HUES6 (cell line): ENCODE measurements at regions not wholly inside any gene's neighbourhood (a gene's known extent, or its start where the extent isn't known, plus 50 kb on each side); places are given as distances from the start of the nearest gene placed in this dataset.

Experiments
- H3K27ac ChIP-seq: 2 replicates; pipeline ENCODE4 v1.7.0; 2013; ENCODE audit warnings: low read depth, mild to moderate bottlenecking, low read length, inconsistent platforms
- H3K27me3 ChIP-seq: 2 replicates; pipeline ENCODE4 v1.6.1; 2013; ENCODE audit warnings: low read length; ENCODE audit not compliant: control insufficient read depth, insufficient read depth
- H3K36me3 ChIP-seq: 2 replicates; pipeline ENCODE4 v1.6.1; 2013; ENCODE audit warnings: low read length; ENCODE audit not compliant: control insufficient read depth, insufficient read depth
- H3K4me1 ChIP-seq: 2 replicates; pipeline ENCODE4 v1.6.1; 2013; ENCODE audit warnings: low read length; ENCODE audit not compliant: control insufficient read depth, insufficient read depth
- H3K4me3 ChIP-seq: 2 replicates; pipeline ENCODE4 v1.5.1; 2013; ENCODE audit warnings: low read depth, low read length
- H3K9ac ChIP-seq: one replicate; pipeline ENCODE4 v1.6.1; 2013; ENCODE audit warnings: mild to moderate bottlenecking, low read length
- H3K9me3 ChIP-seq: 2 replicates; pipeline ENCODE4 v1.6.1; 2013; ENCODE audit warnings: low read depth, low read length; ENCODE audit not compliant: control insufficient read depth, insufficient read depth

DNA sequence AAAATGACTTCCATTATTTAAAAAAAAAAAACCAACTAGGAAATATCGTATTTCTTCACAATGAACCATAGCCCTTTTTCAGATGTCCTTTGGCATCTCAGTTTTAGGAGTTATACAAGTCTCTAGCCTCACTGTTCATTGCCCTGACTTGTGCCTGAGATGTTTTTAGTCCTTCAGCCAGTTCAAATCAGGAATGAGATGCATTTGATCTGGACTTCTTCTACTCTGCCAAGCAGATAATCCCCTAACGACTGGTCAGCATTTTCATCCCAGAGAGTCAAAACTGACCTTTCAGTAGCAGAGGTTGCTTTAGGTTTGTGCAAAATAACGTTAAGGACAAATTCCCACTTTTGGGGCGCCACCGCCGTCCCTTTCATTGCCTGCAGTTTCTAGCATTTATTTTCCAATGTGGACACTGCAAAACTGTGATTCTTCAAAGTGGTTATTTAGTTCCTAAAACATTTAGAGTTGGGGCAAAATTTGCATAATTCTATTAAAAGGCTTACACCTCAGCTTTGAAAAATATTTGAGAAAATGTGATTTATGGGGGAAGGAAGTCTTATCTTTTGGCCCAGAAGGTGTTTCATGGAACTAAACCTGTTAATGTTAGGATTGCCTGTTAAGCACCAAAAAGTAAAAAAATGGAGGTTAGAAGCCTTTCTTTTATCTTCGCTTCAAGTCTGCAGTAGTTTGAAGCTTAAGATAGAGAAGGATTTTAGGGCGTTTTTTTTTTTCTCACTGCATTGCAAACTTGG, 152.0 kb upstream of the SGK1 start:
- Histone ChIP-seq H3K27ac (no peak overlapping the region), H3K27me3 (no peaks in the 10 kb centered on the region), H3K9me3 (no peaks in the 10 kb centered on the region), H3K9ac (no peak overlapping the region), H3K4me3 (no peak overlapping the region), H3K36me3 (no peaks in the 10 kb centered on the region), H3K4me1 (no peaks in the 10 kb centered on the region)

DNA sequence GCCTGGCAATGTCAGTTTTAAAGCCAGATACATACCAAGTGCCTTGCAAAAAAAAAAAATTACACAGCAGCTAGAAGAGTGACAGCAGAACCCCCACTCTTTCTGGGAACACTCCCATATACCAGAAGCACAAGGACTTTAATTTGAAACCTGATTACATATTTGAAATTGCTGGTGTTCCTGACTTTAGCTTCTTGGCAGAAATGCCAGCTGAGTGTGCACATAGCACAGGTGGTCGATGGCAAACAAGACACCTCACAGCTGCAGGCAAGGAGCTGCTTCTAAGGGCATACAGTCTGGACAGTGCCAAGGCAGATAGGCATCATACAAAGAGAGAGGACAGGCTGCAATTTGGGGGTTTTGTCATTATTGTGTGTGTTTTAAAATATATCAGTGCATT, 150.7 kb upstream of the SGK1 start:
- no peak overlapping the region for H3K4me3 ChIP-seq
- no peaks in the 10 kb centered on the region for H3K36me3 ChIP-seq
- peaks cover 3% of the 10 kb centered on the region; the same call in 1 of the 2 replicates for H3K4me1 ChIP-seq
- no peak overlapping the region for H3K9ac ChIP-seq
- H3K27ac ChIP-seq: no peak overlapping the region
- no peaks in the 10 kb centered on the region for H3K9me3 ChIP-seq
- H3K27me3 ChIP-seq: no peaks in the 10 kb centered on the region

DNA sequence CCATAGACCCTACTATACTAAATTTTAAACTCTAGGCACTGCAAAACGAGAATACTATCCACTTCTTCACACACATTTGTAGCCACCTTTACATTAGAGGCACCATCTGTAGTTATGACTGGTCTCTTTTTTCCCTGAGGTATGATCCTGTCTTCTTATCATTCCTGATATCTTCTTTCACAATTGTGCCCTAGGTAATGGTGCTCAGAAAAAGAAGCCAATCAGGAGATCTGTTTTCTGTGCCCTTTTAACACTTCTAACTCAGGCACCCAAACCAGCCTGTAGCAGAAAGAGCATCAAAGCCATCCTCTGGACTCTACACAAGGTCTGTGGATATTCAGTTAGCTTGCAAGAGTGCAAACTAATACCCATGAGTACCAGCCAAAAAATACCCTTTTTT, 149.7 kb upstream of the SGK1 start:
- H3K4me1 ChIP-seq: peaks cover 3% of the 10 kb centered on the region; the same call in 1 of the 2 replicates
- H3K27ac ChIP-seq: no peak overlapping the region
- no peaks in the 10 kb centered on the region for H3K9me3 ChIP-seq
- H3K27me3 ChIP-seq: no peaks in the 10 kb centered on the region
- H3K36me3 ChIP-seq: no peaks in the 10 kb centered on the region
- no peak overlapping the region for H3K9ac ChIP-seq
- H3K4me3 ChIP-seq: no peak overlapping the region

DNA sequence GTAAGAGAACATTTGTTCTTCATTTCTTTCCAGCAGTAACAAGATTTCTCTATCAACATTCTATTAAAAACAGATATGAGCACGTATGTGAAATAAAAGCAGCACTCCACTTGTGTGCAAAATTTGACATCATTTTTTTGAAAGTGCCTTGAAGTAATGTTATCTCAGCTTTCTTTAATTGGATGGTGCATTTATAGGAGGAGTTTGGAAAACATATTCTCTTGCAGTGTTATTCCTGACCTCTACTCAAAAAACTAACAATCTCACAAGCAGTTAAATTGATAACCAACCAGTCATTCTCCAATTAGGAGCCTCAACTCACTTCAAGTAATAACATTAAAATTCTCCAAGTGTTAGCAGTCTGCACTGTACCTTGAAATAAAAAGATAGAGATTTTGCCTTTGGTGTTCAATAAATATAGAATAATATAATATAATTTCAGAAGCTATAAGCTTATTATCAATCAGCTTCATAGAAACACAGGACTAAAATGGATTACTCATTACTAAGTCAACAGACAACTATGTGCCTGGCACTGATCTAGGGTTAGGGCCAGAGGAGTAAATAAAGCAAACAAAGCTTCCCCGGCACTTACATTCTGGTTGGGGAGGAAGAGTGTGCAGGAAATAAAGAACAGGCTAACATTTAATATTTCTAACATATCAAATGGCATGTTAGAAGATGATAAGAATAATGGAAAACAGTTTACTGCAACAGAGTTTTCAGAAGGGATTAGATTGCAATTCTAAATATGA, 149.0 kb upstream of the SGK1 start:
- Histone ChIP-seq H3K4me3 (no peak overlapping the region), H3K36me3 (no peaks in the 10 kb centered on the region), H3K9ac (no peak overlapping the region), H3K9me3 (no peaks in the 10 kb centered on the region), H3K27ac (no peak overlapping the region), H3K4me1 (peaks cover 3% of the 10 kb centered on the region; the same call in 1 of the 2 replicates), H3K27me3 (no peaks in the 10 kb centered on the region)

DNA sequence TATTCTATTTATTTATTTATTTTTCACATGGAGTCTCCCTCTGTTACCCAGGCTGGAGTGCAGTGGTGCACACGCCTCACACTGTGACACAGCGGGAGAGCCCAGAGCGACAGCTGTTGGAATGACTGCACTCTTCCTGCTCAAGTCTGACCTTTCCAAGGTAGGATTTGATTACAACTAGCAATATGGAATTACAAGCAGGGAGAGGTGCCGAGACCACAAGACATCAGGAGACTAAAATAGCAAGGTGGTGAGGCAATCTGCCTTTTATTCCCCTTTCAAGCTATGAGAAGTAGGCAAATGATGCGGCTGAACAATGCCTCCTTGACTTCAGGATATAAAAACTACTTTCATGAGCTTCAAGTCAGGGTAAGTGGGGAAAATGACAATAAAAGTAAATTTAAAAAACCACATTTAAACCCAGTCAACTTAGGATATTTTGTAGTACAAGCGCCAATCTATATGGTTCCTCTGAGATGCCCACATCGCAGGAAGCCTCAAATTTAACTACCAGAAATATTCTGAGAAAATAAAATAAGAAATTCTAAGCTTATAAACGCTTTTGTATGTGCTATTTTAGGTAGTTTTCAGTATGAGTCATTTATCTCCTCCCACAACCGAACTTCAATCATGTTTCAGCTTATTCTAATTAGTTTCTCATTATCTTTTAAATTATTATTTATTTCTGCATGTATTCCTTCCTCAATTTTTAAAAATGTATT, 146.9 kb upstream of the SGK1 start:
- Histone ChIP-seq H3K27me3 (no peaks in the 10 kb centered on the region), H3K36me3 (no peaks in the 10 kb centered on the region), H3K9me3 (no peaks in the 10 kb centered on the region), H3K4me3 (no peak overlapping the region), H3K9ac (no peak overlapping the region), H3K4me1 (peaks cover 3% of the 10 kb centered on the region; the same call in 1 of the 2 replicates), H3K27ac (no peak overlapping the region)

DNA sequence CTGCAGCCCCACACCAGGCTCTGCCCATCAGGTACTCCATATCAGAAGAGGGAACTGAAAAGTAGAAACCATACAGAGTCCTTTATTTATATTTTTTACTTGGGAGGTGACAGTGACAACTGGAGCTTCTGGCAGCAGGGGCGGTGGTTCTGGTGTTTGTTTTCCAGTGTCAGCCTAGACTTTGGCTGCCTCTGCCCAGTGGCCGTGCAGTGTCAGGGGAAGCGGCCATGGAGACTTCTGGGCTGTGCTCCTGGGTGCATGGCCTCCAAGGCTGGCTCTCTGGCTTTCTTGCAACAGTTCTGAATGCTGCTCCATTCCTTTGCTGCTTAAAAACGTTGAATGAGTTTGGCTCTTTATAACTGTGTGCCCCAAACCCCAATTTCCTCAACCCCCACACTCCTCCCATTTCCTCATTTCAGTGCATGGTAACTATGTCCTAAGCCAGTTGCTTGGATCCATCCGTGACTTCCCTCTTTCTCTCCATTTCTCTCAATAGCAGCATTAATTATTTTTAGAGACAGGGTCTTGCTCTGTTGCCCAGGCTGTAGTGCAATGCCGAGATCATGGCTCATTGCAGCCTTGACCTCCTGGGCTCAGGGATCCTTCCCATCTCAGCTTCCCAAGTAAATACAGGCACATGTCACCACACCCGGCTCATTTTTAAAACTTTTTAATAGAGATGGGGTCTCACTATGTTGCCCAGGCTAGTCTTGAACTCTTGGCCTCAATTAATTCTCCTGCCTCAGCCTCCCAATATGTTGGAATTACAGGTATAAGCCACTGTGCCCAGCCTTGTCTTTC, 141.1 kb upstream of the SGK1 start:
- peaks cover 6% of the 10 kb centered on the region for H3K4me1 ChIP-seq
- no peak overlapping the region for H3K27ac ChIP-seq
- no peak overlapping the region for H3K4me3 ChIP-seq
- no peaks in the 10 kb centered on the region for H3K36me3 ChIP-seq
- no peak overlapping the region for H3K9ac ChIP-seq
- H3K9me3 ChIP-seq: no peaks in the 10 kb centered on the region
- no peaks in the 10 kb centered on the region for H3K27me3 ChIP-seq

DNA sequence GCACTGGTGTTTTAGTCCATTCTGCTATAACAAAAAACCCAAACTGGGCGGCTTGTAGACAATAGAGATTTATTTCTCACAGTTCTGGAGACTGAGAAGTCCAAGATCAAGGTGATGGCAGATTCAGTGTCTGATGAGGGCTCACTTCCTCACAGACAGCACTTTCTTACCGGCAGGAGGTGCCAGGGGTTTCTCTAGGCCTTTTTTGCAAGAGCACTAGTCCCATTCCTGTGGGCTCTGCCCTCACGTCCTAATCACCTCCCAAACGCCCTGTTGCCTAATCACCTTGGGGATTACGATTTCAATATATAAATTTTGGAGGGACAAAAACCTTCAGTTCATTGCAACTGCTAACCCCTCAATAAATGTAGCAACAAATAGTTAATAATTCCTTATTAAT, 140.0 kb upstream of the SGK1 start:
- Histone ChIP-seq H3K9ac (no peak overlapping the region), H3K4me3 (no peak overlapping the region), H3K9me3 (no peaks in the 10 kb centered on the region), H3K27ac (no peak overlapping the region), H3K27me3 (no peaks in the 10 kb centered on the region), H3K36me3 (no peaks in the 10 kb centered on the region), H3K4me1 (peaks cover 13% of the 10 kb centered on the region)

DNA sequence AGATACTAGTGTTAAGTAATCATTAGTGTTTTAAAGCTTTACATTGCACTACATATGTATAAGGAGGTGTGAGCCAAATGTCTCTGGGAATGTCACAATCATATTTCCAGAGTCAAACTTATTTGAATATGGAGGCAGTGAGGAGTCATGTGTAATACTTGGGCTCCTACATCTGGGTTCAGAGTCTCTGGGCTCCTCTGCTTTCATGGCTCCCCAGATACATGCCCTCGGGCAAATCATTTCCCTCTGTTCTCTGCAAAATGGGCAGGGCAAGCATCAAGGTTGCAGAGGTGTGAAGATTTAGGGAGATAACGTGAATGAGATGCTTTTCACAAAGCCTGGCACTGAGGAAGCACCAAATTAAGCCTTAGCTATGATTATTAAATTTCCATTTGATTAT, 138.3 kb upstream of the SGK1 start:
- H3K4me1 ChIP-seq: peaks cover 13% of the 10 kb centered on the region

DNA sequence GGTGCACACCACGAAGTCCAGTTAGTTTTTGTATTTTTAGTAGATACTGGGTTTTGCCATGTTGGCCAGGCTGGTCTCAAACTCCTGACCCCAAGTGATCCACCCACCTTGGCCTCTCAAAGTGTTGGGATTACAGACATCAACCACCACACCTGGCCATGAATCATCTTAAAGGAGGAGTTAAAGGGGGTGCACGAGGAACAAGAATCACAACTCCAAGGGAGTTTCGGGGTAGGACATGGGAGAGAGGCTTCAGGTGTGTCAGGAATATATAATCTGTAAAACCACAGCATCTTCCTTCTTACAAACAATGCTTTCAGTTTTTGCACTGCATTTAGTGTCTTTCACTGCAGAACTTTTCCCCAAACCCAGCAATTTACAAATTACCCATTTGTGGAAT, 137.4 kb upstream of the SGK1 start:
- Histone ChIP-seq H3K27me3 (no peaks in the 10 kb centered on the region), H3K4me3 (no peak overlapping the region), H3K27ac (no peak overlapping the region), H3K36me3 (no peaks in the 10 kb centered on the region), H3K9ac (no peak overlapping the region), H3K4me1 (peaks cover 13% of the 10 kb centered on the region), H3K9me3 (peaks cover 4% of the 10 kb centered on the region)

More for the DNA sequence above, 138.3 kb upstream of the SGK1 start:
- no peak overlapping the region for H3K9ac ChIP-seq
- H3K36me3 ChIP-seq: no peaks in the 10 kb centered on the region
- no peak overlapping the region for H3K4me3 ChIP-seq
- H3K27me3 ChIP-seq: no peaks in the 10 kb centered on the region
- H3K27ac ChIP-seq: no peak overlapping the region
- peaks cover 4% of the 10 kb centered on the region for H3K9me3 ChIP-seq

DNA sequence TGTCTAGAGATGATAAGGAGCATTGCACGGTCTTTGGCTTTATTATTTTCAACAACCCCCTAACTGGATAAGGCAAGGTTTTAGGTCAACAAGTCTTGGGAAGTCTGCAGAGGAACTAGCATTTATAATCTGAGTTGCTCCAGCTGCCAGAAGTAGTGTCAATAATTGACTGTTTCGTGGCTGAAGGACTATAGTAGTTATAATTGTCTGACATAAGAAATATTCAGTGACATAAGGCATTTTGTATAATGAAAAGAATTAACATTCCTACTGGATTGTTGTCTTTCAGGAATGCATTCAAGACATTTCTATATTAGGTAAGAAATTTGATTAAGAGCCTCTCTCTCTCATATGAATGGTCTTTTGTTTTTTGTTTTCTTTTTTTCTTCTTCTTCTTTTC, 136.9 kb upstream of the SGK1 start:
- no peak overlapping the region for H3K27ac ChIP-seq
- no peak overlapping the region for H3K9ac ChIP-seq
- H3K27me3 ChIP-seq: no peaks in the 10 kb centered on the region
- H3K4me1 ChIP-seq: peaks cover 13% of the 10 kb centered on the region
- no peaks in the 10 kb centered on the region for H3K36me3 ChIP-seq
- H3K9me3 ChIP-seq: peaks cover 4% of the 10 kb centered on the region
- H3K4me3 ChIP-seq: no peak overlapping the region
